ENCODE measurements at regions not wholly inside any gene's neighbourhood (a gene's known extent, or its start where the extent isn't known, plus 50 kb on each side); places are given as distances from the start of the nearest gene placed in this dataset.

DNA sequence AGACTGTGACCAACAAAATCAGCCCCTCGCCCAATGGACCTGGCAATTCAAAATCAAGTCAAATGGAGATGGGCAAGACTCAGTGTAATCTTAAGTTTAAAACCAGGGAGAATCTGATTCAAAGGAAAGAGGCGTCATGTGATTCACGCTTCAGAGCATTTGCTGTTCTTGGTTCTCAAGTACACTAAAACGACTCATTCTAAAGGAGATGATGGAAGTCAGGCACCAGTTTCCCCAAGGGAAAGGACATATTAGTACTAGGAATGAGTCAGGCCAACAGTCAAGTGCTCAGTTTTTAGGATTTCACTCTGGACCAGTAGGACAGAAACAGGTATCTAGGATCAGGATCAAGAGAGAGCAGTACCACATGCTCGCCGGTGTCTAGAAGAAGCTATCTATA, 429.6 kb downstream of the PLPP3 start:
- H3K27ac ChIP-seq (ENCODE audit: low read depth, low read length, poor library complexity, severe bottlenecking) = no peak overlapping the region
- TF ChIP-seq, protein P1, sequence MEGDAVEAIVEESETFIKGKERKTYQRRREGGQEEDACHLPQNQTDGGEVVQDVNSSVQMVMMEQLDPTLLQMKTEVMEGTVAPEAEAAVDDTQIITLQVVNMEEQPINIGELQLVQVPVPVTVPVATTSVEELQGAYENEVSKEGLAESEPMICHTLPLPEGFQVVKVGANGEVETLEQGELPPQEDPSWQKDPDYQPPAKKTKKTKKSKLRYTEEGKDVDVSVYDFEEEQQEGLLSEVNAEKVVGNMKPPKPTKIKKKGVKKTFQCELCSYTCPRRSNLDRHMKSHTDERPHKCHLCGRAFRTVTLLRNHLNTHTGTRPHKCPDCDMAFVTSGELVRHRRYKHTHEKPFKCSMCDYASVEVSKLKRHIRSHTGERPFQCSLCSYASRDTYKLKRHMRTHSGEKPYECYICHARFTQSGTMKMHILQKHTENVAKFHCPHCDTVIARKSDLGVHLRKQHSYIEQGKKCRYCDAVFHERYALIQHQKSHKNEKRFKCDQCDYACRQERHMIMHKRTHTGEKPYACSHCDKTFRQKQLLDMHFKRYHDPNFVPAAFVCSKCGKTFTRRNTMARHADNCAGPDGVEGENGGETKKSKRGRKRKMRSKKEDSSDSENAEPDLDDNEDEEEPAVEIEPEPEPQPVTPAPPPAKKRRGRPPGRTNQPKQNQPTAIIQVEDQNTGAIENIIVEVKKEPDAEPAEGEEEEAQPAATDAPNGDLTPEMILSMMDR (conservative IDR thresholded peaks at IDR 0.05; ENCODE audit: low read length) = no peak
- no peak for TF ChIP-seq EZH2phosphoT487 (IDR thresholded peaks at IDR 0.05; ENCODE audit: borderline replicate concordance, low read depth, low read length)
- DNase-seq (ENCODE audit: low spot score) = no peak

DNA sequence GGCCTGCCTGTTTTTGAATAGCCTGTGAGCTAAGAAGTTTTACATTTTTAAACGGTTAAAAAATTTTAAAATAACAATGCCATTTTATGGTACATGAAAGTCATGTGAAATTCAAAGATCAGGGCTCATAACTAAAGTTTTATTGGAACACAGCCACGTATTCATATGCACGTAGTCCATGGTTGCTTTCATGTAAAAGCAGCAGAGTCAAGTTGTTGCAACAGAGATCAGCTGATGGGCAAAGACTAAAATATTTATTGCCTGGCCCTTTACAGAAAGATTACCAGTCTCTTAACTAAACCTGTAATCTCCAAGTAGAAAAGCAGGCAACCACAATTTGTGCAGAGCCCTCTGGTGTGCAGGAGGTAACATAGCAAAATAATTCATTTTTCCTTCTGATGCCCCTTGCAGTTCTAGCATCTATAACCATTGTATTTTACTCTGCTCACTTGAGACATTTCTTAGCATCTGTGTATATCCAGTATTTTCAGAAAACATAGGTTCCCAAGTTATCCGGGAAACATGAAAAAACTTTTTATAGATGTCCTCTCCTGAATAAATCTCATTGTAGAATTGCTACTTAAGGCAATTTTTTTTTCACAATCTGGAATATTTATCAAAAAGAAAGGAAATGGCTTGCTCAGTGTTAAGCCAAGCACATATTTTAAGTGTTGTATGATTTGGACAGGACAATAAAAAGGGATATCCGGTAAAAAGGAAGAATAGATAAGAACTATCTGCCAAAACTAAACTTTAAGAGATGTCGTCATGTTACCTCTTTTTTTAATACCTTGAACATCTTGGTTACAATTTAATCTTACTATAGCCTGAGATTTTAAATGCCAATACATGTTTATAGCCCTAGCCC, 430.8 kb downstream of the PLPP3 start:
- H3K79me2 ChIP-seq (ENCODE audit: insufficient read depth, low read depth, low read length) = no peaks in the 10 kb centered on the region
- CTCF ChIA-PET (ENCODE audit: unreplicated experiment) = no interaction called here
- no peaks in the 10 kb centered on the region for H3K4me1 ChIP-seq (ENCODE audit: insufficient read depth, low read length, poor library complexity, severe bottlenecking)
- H3K4me3 ChIP-seq (ENCODE audit: low read depth, low read length, poor library complexity, severe bottlenecking) = no peak overlapping the region
- no peak overlapping the region for H3K27ac ChIP-seq (ENCODE audit: low read depth, low read length, poor library complexity, severe bottlenecking)
- no TSS peak for BruUV-seq (replicated peaks)
- no peaks in the 10 kb centered on the region for H3K36me3 ChIP-seq (ENCODE audit: insufficient read depth, low read length)
- H4K20me1 ChIP-seq (ENCODE audit: insufficient read depth, low read length) = no peaks in the 10 kb centered on the region
- H3K9me3 ChIP-seq (ENCODE audit: low read length) = no peaks in the 10 kb centered on the region
- TF ChIP-seq, protein P1 (conservative IDR thresholded peaks at IDR 0.05; ENCODE audit: low read length) = peak; percentile 59
- TF ChIP-seq EZH2phosphoT487 (IDR thresholded peaks at IDR 0.05; ENCODE audit: borderline replicate concordance, low read depth, low read length) = no peak
- no peaks in the 10 kb centered on the region; the same call in 1 of the 2 replicates for H3K9me2 ChIP-seq (ENCODE audit: insufficient read depth, low read length)
- no peak overlapping the region for H2AFZ ChIP-seq (ENCODE audit: low read length)
- H3K4me2 ChIP-seq (ENCODE audit: low read length) = no peak overlapping the region
- intact Hi-C loops (cut with micrococcal nuclease; ENCODE audit: unreplicated experiment) = loop anchor here (10.0 kb wide), 1 partner anchor 436 kb away; no protein-coding TSS in a partner anchor
- DNase-seq (ENCODE audit: low spot score) = no peak
- POLR2A ChIA-PET = no interaction called here

More for the DNA sequence above, 429.6 kb downstream of the PLPP3 start:
- Histone ChIP-seq H3K4me1 (ENCODE audit: insufficient read depth, low read length, poor library complexity, severe bottlenecking) (no peaks in the 10 kb centered on the region), H4K20me1 (ENCODE audit: insufficient read depth, low read length) (no peaks in the 10 kb centered on the region), H2AFZ (ENCODE audit: low read length) (no peak overlapping the region), H3K4me3 (ENCODE audit: low read depth, low read length, poor library complexity, severe bottlenecking) (no peak overlapping the region), H3K9me2 (ENCODE audit: insufficient read depth, low read length) (no peaks in the 10 kb centered on the region; the same call in 1 of the 2 replicates), H3K9me3 (ENCODE audit: low read length) (no peaks in the 10 kb centered on the region), H3K79me2 (ENCODE audit: insufficient read depth, low read depth, low read length) (no peaks in the 10 kb centered on the region), H3K4me2 (ENCODE audit: low read length) (no peak overlapping the region), H3K36me3 (ENCODE audit: insufficient read depth, low read length) (no peaks in the 10 kb centered on the region)
- ChIA-PET POLR2A (interaction anchor here (0.9 kb wide), 1 partner anchor 287 kb away, joined by 3 read pairs; no protein-coding TSS in a partner anchor), CTCF (ENCODE audit: unreplicated experiment) (no interaction called here)
- intact Hi-C loops (cut with micrococcal nuclease; ENCODE audit: unreplicated experiment) = loop anchor here (10.0 kb wide), 1 partner anchor 435 kb away; no protein-coding TSS in a partner anchor
- BruUV-seq (replicated peaks) = no TSS peak

DNA sequence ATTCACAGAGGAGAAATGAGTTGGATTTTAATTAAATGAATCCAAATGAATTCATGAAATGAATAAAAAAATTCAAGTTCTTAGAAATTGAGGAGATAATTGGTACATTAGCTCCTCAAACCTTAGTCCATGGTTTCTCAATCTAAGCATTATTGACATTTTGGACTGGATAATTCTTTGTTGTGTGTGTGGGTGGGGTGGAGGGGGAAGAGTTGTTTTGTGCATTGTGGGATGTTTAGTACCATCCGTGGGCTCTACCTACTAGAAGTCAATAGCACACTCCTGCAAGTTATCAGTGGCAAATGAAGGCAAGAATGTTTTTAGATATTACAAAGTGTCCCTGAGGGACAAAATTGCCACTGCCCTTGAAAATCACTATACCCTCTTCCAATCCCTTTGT, 431.9 kb downstream of the PLPP3 start:
- Histone ChIP-seq H3K9me3 (ENCODE audit: low read length) (no peaks in the 10 kb centered on the region), H3K36me3 (ENCODE audit: insufficient read depth, low read length) (no peaks in the 10 kb centered on the region), H3K79me2 (ENCODE audit: insufficient read depth, low read depth, low read length) (no peaks in the 10 kb centered on the region), H4K20me1 (ENCODE audit: insufficient read depth, low read length) (no peaks in the 10 kb centered on the region), H3K4me1 (ENCODE audit: insufficient read depth, low read length, poor library complexity, severe bottlenecking) (no peaks in the 10 kb centered on the region), H2AFZ (ENCODE audit: low read length) (no peak overlapping the region), H3K27ac (ENCODE audit: low read depth, low read length, poor library complexity, severe bottlenecking) (no peak overlapping the region), H3K4me2 (ENCODE audit: low read length) (no peak overlapping the region), H3K9me2 (ENCODE audit: insufficient read depth, low read length) (no peaks in the 10 kb centered on the region; the same call in 1 of the 2 replicates), H3K4me3 (ENCODE audit: low read depth, low read length, poor library complexity, severe bottlenecking) (no peak overlapping the region)
- intact Hi-C loops (cut with micrococcal nuclease; ENCODE audit: unreplicated experiment) = loop anchor here (10.0 kb wide), 1 partner anchor 437 kb away; no protein-coding TSS in a partner anchor
- POLR2A ChIA-PET = interaction anchor here (0.6 to 1.9 kb wide), 3 partner anchors 12 to 403 kb away, joined by 3 to 5 read pairs (median 4); no protein-coding TSS in a partner anchor
- TF ChIP-seq, protein P1 (conservative IDR thresholded peaks at IDR 0.05; ENCODE audit: low read length) = no peak
- no peak for TF ChIP-seq EZH2phosphoT487 (IDR thresholded peaks at IDR 0.05; ENCODE audit: borderline replicate concordance, low read depth, low read length)
- CTCF ChIA-PET (ENCODE audit: unreplicated experiment) = no interaction called here
- no TSS peak for BruUV-seq (replicated peaks)
- DNase-seq (ENCODE audit: low spot score) = no peak
